ENCODE measurements at regions not wholly inside any gene's neighbourhood (a gene's known extent, or its start where the extent isn't known, plus 50 kb on each side); places are given as distances from the start of the nearest gene placed in this dataset.

DNA sequence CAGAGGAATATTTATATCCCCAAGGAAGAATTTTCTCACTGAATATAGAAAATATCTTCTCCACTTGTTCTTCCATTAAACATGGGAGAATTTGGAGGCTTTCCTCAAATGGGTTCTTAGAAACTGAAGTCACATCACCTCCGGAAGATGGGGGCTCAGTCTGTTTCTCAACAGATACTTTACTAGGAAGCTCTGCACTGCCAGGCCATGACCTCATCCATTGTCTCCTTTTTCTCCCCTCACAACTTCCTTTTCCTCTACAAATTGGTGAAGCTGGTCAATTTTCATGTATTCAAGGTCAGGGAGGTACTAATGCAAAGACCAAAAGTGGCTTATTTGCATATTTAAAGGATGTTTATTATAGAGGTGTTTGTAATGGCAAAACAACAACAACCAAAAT, 173.1 kb downstream of the RNF152 start:
- no peak overlapping the region for H3K4me3 ChIP-seq
- intact Hi-C loops (cut with DNase I), result no loop called here
- TF ChIP-seq, protein P1, sequence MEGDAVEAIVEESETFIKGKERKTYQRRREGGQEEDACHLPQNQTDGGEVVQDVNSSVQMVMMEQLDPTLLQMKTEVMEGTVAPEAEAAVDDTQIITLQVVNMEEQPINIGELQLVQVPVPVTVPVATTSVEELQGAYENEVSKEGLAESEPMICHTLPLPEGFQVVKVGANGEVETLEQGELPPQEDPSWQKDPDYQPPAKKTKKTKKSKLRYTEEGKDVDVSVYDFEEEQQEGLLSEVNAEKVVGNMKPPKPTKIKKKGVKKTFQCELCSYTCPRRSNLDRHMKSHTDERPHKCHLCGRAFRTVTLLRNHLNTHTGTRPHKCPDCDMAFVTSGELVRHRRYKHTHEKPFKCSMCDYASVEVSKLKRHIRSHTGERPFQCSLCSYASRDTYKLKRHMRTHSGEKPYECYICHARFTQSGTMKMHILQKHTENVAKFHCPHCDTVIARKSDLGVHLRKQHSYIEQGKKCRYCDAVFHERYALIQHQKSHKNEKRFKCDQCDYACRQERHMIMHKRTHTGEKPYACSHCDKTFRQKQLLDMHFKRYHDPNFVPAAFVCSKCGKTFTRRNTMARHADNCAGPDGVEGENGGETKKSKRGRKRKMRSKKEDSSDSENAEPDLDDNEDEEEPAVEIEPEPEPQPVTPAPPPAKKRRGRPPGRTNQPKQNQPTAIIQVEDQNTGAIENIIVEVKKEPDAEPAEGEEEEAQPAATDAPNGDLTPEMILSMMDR (IDR thresholded peaks at IDR 0.05), result no peak
- no peaks in the 10 kb centered on the region for H3K27me3 ChIP-seq
- no peak overlapping the region for H3K27ac ChIP-seq
- H3K36me3 ChIP-seq, result no peaks in the 10 kb centered on the region
- H3K9me3 ChIP-seq, result no peaks in the 10 kb centered on the region
- ATAC-seq (no peak), DNase-seq (no peak)
- H3K4me1 ChIP-seq, result no peaks in the 10 kb centered on the region

DNA sequence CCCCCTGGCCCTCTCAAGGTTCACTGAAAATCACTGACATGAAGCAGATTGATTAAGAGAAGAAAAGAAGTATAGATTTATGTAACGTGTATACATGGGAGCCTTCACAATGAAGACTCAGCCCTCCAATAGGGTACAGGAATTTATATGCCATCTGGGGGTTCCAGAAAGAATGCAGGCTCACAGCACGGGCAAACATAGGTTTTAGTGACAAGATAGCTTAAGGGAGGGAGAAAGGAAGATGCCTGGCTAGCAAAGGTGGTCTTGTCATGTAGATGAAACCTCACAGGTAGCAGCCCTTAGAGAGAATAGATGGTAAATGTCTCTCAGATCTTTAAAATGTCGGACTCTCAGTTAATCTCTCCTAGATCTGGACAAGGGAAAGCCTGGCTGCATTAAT, 173.9 kb downstream of the RNF152 start:
- no peak overlapping the region for H3K4me3 ChIP-seq
- no peaks in the 10 kb centered on the region for H3K4me1 ChIP-seq
- TF ChIP-seq, protein P1 (IDR thresholded peaks at IDR 0.05), result no peak
- ATAC-seq (no peak), DNase-seq (no peak)
- no peaks in the 10 kb centered on the region for H3K27me3 ChIP-seq
- no peaks in the 10 kb centered on the region for H3K36me3 ChIP-seq
- H3K27ac ChIP-seq, result no peak overlapping the region
- H3K9me3 ChIP-seq, result no peaks in the 10 kb centered on the region
- intact Hi-C loops (cut with DNase I), result no loop called here

DNA sequence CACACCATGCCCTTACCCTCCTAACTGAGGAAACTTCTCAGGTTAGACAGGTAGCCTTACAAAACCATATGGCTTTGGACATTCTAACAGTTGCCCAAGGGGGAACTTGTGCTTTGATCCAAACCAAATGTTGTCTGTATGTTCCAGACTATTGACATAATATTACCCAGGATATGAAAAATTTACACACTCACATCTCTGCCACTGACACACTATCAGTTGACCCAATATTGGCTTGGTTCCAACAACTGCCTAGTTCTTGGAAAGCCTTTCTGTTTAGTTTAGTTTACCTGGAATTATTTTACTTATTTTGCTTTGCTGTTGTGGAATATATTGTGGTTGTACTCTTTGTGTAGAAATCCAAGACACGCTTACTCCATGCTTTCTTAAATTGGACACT, 178.4 kb downstream of the RNF152 start:
- no peaks in the 10 kb centered on the region for H3K4me1 ChIP-seq
- H3K9me3 ChIP-seq, result no peaks in the 10 kb centered on the region
- intact Hi-C loops (cut with DNase I), result no loop called here
- H3K27me3 ChIP-seq, result no peaks in the 10 kb centered on the region
- no peak overlapping the region for H3K27ac ChIP-seq
- ATAC-seq (no peak), DNase-seq (no peak)
- TF ChIP-seq, protein P1 (IDR thresholded peaks at IDR 0.05), result no peak
- H3K4me3 ChIP-seq, result no peak overlapping the region
- no peaks in the 10 kb centered on the region for H3K36me3 ChIP-seq

DNA sequence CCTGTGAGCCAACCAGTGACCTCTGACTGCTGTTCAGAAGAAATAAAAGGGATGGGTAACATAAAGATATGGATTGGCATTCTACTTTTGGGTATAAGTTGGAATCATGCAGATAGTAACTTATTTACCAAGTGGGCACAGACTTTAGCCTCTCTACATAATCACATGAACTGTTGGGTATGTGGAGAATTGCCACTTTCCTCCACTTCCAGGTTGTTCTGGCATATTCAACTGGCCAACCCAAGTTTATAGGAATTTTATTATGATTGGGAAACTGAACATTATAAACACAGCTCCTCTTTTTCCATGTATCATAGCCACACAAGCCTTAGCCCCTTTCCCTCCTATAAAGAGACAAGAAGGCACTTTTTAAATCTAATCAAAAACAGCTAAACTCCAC, 179.3 kb downstream of the RNF152 start:
- Histone ChIP-seq H3K4me3 (no peak overlapping the region), H3K9me3 (no peaks in the 10 kb centered on the region), H3K27me3 (no peaks in the 10 kb centered on the region), H3K36me3 (no peaks in the 10 kb centered on the region), H3K27ac (no peak overlapping the region), H3K4me1 (no peaks in the 10 kb centered on the region)
- DNase-seq, result no peak
- TF ChIP-seq, protein P1 (IDR thresholded peaks at IDR 0.05), result no peak
- ATAC-seq, result no peak
- intact Hi-C loops (cut with DNase I), result no loop called here

DNA sequence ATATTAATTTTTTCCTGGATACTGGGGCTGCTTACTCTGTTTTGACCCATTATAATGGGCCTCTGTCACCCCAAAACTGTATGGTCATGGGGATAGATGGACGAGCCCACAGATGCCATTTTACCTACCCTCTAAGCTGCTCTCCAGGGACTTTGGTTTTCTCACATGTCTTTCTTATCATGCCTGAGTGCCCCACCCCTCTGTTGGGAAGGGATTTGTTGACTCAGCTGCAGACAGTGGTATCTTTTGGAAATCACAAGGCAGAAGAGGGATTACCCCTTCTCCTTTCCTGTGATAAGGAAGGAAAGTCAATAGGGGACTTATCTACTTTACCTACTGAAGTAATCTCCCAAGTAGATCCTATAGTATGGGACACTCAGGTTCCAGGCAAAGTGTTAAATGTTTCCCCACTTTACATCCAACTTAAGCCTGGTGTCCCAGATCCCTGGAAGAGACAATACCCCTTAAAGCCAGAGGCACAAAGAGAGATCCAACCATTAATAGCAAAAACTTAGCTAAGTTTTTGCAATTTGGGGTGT, 182.7 kb downstream of the RNF152 start:
- Histone ChIP-seq H3K27me3 (no peaks in the 10 kb centered on the region), H3K36me3 (no peaks in the 10 kb centered on the region), H3K27ac (no peak overlapping the region), H3K4me3 (no peak overlapping the region), H3K9me3 (no peaks in the 10 kb centered on the region), H3K4me1 (no peaks in the 10 kb centered on the region)
- TF ChIP-seq, protein P1 (IDR thresholded peaks at IDR 0.05), result no peak
- no peak for DNase-seq
- ATAC-seq, result no peak
- intact Hi-C loops (cut with DNase I), result no loop called here

Measured in left lung (tissue), 4 donors.